HG03558 (cell line): ENCODE measurements at regions not wholly inside any gene's neighbourhood (a gene's known extent, or its start where the extent isn't known, plus 50 kb on each side); places are given as distances from the start of the nearest gene placed in this dataset.

ENCODE experiments used
- ATAC-seq: cut with Tn5 transposase; IDR thresholded peaks from one replicate; pipeline ENCODE4 v1.9.1; 2021; ENCODE audit warnings: moderate number of reproducible peaks; ENCODE audit not compliant: unreplicated experiment; ENCODE audit errors: extremely low read depth

DNA sequence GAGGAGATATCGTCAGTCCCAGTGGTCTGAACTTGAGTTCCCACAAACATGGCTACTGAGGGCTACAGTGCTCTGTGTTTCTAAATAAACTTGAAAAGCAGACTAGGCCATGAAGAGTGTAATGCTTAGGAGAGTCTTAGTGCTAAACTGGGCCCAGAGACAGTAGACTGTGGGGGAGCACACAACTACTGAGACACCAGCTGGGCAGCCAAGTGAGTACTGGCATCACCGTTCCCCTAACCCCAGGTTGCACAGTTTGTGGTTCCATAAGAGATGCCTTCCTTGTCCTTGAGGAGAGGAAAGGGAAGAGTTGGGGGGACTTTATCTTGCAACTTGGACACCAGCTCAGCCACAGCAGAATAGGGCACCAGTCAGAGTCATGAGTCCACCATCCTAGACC is 172.1 kb upstream of the DMRTA1 start:
- ATAC-seq, result no peak

DNA sequence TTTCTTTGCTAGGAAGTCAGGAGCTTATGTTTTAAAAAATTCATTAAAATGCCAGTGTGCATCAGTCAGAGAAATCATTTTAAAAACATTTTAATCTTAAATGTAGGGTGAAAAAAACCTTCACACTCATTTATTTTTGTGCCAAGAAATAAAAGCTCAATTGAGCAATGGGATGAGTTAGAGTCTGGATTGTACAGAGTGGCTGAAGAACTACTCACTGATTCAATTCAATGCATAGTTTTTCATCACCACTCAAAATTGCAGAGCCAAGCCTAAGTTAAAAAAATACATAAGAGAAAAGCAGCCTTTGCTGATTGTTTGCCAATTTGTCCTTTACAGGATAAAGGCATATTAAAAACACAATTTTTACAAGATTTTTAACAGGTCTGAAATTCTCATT is 168.2 kb upstream of the DMRTA1 start:
- ATAC-seq, result no peak

DNA sequence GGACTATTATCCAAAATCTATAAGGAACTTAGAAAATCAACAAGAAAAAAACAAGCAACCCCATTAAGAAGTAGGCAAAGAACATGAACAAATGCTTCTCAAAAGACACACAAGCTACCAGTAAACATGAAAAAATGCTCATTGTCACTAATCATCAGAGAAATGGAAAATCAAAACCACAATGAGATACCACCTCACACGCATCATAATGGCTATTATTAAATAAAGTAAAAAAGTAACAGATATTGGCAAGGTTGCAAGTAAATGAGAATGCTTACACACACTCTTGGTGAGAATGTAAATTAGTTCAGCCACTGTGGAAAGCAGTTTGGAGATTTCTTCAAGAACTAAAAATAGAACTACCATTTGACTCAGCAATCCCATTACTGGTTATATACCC is 167.0 kb upstream of the DMRTA1 start:
- no peak for ATAC-seq

DNA sequence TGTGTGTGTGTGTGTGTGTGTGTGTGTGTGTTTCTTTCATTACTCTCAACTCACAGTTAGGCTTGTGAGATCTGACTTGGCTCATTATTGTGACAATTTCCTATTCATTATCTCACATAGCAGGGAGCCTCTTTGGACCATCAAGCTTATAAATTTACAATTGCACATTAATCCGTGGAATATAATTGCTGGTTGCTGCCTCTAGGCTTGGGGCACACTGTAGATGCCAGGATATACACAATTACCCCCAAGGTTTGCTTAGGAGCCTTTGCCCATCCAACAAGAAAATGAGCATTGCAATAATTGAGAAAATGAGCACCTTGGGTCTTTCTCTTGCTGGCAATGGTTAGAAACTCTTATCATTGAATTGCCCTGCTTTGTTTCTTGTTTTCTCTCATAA is 161.6 kb upstream of the DMRTA1 start:
- no peak for ATAC-seq

DNA sequence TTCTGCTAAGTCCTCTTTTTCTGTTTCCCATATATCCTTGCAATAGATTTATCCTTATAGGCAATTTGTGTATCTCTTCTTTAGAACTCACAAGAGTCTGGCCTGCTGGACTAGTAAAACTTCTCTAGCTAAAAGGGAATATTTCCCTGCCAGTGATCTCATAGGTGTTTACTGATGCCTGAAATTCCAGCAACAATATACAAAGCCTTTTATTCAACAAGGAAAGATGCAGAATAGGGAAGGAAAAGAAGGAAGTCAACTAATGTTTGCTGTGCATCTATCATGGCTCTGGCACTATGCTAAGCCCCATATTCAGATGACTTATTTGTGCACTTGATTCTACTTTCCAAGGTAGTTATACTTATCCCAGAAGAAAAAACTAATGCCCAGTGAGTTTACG is 160.0 kb upstream of the DMRTA1 start:
- ATAC-seq, result no peak

DNA sequence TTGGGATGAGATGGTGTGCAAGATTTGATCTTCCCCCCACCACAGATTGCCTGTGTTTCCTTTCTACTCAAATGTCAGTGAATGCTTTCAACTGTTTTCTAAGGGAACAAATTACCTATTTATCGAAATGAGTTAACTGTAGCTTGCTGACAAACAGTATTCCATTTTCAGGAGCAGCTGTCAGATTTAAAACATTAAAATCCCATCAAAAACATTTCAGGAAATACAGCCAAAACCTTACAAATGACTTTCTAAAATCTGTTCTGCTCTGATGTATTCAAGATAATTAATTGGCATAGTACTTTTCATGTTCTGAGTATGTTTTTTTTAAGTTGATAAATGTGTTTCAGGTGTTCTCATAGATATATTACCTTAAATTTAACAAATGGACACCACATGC is 158.0 kb upstream of the DMRTA1 start:
- no peak for ATAC-seq

DNA sequence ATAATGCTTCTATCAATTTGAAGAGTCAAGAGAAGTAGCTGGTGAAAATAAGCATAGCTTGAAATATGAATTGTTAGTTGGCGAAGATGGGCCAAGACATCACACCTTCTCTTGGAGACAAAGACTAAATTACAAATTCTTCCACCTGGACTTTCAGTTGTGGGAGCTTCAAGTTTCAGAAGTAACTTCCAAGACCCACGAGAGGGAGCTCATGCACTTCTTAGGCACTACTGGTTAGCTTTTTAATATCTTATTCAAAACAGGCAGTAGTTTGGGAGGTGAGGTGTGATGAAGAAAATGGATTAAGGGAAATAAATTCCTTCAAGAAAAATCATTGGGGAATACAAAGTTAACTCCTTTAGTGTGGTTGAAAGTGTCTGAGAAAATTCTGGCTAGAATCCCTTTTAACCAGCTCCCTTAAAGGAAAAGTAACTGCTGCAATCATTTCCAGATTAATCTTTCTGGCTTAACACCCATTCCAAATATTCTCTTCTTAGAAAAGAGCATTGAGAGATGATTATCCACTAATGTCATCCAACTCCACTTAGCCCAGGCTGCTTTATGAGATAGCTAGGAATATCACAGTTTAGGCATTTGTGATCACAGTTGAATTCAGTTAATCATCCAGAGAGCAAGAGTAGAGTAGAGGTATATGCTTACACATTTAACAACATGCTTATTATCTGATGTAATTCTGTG is 139.5 kb upstream of the DMRTA1 start:
- ATAC-seq, result no peak

DNA sequence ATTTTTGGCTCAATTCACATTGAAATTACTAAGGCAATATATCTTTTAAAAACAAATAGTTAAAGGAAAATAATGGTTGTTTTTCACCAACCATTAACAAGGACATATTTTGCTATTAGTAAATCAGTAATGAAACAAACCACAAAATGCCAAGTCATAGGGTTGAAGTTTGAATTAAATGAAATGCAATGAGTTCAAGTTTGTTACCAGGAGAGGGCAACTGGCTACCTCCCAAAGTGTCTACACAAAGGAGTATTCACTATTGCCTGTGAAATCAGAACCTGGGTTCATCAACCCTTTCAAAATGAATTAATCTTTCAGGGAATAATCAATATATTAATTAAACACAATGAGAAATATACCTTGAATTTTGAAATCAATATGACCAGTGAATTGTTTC is 138.4 kb upstream of the DMRTA1 start:
- ATAC-seq, result no peak

DNA sequence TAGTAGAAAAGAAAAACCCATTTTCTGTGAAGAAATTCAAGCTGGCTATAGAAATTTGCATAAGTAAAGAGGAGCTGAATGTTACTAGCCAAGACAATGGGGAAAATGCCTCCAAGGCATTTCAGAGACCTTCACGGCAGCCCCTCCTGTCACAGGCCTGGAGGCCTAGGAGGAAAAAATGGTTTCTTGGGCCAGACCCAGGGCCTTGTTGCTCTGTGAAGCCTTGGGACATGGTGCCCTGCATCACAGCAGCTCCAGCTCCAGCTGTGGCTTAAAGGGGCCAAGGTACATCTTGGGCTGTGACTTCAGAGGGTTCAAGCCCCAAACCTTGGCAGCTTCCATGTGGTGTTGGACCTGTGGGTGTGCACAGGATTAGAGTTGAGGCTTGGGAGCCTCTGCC is 130.0 kb upstream of the DMRTA1 start:
- no peak for ATAC-seq

DNA sequence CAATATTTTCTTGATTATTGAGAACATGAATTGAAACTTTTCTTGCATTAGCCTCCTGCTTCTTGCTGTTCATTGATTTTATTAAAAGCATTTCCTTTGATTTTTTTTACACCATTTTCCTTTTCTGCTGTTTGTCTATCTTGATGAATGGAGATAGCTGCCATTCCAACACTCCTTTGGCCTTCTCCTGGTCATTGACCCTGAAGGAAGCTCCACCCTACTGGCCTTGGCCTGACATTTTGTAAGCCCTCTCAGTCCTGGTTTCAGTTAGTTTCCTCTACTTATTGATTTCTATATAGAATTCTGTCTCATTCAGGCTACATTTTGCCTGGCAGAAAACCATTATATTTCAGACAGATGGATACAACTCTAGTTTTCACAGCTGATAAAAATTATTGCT is 115.1 kb upstream of the DMRTA1 start:
- no peak for ATAC-seq

DNA sequence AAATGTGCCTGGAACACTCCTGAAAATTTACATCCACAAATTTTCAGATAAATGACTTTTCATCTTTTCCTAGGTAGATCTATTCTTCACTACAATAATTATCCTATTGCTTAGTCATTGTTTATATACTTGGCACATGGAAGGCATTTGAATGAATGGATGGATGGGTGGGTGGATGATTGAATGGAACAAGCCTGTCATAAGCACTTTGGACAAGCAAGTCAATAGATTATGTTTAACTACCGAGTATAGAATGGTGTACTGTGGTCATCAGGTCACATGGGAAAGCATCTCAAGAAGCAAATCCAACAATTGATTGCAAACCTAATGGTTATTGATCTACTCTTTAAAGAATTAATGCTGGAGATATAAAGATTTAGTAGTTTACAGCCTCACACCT is 114.4 kb upstream of the DMRTA1 start:
- ATAC-seq, result no peak

DNA sequence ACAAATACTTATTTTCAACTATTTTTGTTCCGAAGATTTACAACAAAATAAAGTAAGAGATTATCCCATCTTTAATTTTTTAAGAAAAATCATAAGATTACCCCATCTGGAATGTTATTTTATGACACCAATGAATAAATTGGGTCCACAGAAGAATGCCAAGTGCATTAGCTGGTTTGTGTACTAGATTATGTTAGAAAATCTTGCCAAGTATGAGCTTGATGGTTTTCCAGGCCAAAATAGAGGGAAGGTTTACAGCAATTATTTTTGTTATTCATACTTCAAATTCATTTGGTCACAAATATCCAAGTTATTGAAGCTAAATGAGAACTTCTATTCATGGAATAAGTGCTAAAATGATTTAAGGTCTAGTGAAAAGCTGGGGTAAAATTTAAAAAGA is 109.4 kb upstream of the DMRTA1 start:
- ATAC-seq, result no peak

DNA sequence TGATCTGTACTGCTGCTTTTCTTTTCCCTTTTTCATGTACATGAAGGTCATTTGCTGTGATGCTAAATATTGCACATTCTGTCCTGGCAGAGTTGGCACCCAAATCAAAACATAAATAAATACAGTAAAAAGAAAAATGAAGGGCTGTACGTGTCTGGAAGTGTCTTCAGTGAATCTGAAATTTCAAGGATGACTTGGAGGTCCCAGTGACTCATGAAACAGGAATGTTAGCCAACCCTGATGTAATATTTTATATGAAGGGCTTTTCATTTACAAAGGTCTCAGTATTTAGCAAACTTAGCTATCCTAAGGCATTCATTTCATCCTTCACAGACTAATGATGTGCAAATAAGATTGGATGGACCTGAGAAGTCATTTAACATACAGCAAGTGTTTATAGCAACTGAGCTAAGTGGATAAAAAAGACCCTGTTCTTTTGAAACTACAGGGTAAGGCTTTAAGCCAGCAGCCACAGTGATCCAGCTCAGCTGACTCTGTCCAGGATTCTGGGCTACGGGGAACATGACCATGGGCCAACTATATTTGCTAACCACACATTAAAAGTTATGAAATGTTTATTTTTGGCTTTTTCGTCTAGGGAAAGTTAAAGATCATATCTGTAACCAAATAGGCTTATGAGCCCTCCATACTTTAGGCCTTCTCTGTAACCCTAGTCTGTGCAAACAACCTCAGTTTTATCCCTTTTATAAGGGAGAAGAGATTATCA is 104.0 kb upstream of the DMRTA1 start:
- ATAC-seq, result no peak

DNA sequence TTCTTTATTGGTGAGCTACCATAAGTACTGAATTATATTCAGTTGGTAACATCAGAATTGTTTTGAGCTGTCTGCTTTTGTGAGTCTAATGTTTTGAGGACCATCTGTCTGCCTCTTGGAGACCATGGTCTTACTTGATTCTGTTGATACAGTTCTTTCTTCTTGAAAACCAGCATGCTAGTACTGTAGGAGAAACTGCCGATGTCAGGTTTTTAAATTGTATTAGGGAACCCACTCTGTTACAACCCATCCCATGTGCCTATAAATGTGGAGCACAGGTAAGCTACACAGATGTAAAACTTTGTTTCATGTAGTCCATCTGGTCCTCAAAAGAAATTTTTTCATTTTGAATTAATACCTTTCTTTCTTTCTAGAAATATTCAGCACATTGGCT is 103.4 kb upstream of the DMRTA1 start:
- ATAC-seq, result no peak

DNA sequence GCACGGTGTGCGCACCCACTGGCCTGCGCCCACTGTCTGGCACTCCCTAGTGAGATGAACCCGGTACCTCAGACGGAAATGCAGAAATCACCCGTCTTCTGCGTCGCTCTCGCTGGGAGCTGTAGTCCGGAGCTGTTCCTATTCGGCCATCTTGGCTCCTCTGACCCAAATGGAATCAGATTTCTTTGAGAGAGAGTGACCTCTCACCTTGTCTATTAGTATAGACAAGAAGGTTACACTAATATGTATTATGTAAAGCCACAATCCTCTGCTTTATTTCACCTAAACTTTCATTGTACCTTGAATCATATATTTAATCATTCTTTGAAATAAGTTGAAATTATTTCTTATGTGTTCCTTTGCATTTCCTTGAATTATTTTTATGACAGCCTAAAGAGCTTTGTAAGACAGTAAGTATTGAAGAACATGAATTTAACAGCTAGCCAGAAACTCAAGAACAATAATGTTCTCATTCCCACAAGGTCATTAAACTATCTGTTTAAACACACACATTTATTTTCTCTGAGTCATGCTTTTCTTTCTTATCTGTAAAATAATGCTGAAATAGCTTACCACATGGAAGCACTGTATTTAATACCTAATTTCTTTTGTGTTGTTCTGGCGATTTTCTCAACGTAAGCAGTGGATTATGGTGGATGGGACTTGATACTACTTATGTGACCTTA is 91.8 kb upstream of the DMRTA1 start:
- ATAC-seq, result no peak

DNA sequence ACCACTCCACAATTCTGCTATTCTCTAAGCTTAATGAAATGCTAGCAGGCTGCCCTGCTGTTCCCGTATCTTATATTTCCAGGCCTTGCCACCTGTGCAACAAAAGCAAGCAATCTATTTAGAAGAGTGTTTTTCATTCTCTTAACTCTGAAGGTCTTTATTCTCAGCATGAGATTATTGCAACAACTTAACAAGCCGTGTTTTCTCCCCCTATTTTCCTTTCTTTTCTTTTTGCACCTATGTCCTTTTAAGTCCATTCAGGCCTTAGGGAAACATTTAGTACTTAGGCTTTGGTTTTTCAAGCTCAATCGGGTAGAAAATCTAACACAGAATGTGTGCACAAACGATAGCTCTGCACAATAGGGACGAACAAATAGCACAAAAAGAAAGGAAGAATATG is 89.6 kb upstream of the DMRTA1 start:
- ATAC-seq, result no peak

DNA sequence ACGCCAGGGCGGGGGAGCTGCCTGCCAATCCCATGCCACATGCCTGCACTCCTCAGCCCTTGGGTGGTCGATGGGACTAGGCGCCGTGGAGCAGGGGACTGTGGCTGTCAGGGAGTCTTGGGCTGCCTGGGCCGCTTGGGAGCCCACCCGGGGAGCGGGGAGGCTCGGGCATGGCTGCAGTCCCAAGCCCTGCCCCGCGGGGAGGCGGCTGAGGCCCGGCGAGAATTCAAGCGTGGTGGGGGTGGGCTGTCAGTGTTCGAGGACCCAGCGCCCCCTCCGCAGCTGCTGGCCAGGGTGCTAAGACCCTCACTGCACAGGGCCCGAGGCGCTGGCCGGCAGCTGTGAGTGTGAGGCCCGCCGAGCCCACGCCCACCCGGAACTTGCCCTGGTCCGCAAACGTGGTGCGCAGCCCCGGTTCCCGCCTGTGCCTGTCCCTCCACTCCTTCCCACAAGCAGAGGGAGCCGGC is 83.2 kb upstream of the DMRTA1 start:
- no peak for ATAC-seq

DNA sequence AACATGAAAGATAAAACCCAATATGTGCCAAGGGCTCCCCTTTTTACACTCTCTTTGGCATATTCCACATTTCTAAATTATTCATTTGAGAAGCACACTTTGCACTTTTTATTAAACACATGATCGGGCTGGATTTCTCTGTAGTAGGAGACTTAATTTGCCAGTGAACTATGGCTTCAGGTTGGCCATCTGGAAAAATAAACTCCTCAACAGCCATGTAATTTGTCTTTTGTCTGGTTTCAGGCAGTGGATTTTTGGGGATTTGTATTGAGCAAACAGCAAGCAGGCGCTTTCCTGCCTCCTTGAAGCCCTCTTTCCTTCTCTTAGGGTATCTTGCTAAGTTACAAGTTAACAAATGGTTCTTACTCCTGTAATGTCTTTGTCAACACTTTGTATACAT is 73.0 kb upstream of the DMRTA1 start:
- ATAC-seq, result no peak

DNA sequence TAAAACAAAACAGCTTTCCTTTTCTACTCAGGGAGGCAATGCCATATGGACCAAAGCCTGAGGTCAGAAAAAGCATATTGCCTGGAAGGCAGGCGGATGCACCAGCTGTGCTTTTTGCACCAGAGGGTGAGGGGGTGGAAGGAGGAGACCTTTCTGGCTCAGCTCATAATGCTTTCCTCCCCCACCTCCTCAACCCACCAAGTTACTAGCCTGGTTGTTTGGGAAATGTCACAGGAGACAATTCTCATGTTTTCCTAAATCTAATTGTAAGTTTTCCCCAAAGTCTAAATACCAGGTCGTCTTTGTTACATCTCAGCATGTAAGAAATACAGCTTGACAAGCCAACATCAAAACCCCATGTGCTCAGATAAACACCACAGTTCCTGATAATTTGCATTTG is 72.6 kb upstream of the DMRTA1 start:
- ATAC-seq, result no peak

DNA sequence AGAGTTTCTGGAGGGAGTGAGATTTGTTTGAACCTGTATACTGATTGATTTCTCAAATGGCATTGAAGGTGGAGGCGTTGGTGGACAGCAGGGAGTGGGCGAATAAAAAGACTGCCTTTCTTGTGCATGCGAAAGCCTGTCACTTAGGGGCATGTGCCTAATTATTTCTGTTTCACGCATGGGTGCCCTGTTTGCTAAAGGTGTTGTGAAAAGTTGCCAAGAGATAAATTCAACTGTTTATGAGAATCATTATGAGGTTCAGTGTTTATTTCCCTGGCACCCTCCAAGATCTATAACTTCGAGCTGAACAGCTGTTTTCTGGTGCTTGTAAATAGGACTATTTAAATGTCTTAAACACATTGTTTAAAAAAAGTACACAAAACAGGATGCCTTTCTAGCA is 67.4 kb upstream of the DMRTA1 start:
- ATAC-seq, result no peak

DNA sequence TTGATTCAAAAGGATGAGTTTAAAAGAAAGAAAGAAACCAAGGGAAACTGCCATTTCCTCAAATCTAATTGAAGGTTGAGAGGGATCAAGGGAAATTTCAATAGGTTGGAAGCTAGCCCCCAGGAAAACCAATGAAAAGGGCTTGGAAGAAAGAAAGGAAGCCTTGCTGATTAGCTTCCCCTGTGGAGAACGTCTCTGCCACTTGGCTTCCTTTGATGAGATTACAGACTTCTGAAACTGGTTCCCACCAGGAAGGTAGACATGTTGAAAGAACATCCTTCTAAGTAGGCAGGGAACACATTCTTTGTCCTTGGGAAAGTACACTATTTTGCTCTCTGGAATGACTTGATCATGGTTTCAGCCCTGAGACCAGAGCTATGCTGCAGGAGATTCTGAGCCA is 65.5 kb upstream of the DMRTA1 start:
- ATAC-seq, result no peak

DNA sequence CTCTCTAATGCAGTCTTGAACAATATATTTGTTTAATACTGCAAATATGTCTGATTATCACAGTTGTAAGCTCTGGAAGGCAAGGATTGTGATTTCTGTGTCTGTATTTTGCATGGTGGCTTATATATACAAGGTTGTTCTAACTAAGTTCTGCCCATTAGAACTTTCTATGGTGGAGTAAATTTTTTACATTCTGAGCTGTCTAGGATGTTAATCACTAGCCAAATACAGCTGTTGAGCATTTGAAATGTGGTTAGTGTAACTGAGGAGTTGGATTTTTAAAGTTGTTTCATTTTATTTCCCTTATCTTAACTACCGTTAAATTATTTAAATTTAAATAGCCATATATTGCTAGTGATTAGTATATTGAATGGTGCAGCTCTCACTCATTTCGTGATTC is 64.3 kb upstream of the DMRTA1 start:
- ATAC-seq, result no peak
